SK-MEL-5 (cell line): ENCODE measurements at regions not wholly inside any gene's neighbourhood (a gene's known extent, or its start where the extent isn't known, plus 50 kb on each side); places are given as distances from the start of the nearest gene placed in this dataset.

Experiments used
- small RNA-seq, 2 experiments: library from RNA; depleted of rRNA; stranded (forward); fragments of <200 nt; gene quantifications; one replicate each; pipeline ENCODE3, GENCODE V24; 2014

Small RNA genes in the stretch of these regions (small RNA-seq; reads per million reads assigned to genes)
- gene RF00096 = 0 reads per million in 2 experiments
